ENCODE measurements at regions not wholly inside any gene's neighbourhood (a gene's known extent, or its start where the extent isn't known, plus 50 kb on each side); places are given as distances from the start of the nearest gene placed in this dataset.

- TF ChIP-seq POLR2A (IDR thresholded peaks at IDR 0.05; ENCODE audit: low read depth, low read length) (no peak), POLR2AphosphoS5 (IDR thresholded peaks at IDR 0.05; ENCODE audit: low read depth, low read length) (no peak)
These were observed 295.3 kb upstream of the PMFBP1 start for GRCh38 chr16:72467157-72467759.

Measured in GM12891 (cell line).